GM19395 (cell line): ENCODE measurements at regions not wholly inside any gene's neighbourhood (a gene's known extent, or its start where the extent isn't known, plus 50 kb on each side); places are given as distances from the start of the nearest gene placed in this dataset.

Experiments
- ATAC-seq: cut with Tn5 transposase; IDR thresholded peaks from one replicate; pipeline ENCODE4 v1.9.1; 2021; ENCODE audit warnings: mild to moderate bottlenecking, moderate library complexity; ENCODE audit not compliant: unreplicated experiment

- no peak for ATAC-seq
Observed at GRCh38 chr11:116535994-116536393, 236.8 kb downstream of the BUD13 start.

GRCh38 chr11:116535120-116535519 is 237.7 kb downstream of the BUD13 start:
- ATAC-seq = no peak

DNA sequence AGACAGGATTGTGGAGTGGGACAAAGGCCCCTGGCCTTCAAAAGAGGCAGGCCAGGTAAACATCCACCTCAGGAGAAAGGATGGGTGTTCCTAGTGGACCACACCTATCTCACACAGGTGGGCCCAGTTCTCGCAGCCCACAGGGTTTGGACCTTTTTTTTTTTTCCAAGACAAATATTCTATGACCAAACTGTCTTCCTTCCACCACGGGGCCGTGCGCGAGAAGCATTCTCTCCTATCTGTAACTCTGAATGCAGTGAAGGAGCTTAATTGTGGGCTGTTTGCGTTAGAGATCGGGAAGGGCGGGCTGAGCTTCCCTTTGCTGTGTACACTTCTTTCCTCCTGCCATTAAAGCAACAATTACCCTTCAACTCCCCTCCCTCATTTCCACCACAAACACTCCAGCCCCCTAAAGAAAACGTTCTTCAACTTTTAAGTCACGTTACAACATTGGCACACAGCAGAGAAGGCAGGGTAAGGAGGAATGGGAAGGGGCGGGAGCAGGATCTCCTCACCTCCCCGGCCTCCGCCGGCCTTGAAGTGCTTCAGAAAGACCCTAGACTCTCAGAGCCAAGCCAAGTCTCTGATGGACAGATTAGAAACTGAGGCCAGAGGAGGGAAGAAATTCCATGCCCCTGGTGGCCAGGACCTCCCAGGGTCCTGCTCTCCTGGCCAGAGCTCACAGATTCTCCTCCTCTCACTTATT is 238.4 kb downstream of the BUD13 start:
- ATAC-seq = no peak

DNA sequence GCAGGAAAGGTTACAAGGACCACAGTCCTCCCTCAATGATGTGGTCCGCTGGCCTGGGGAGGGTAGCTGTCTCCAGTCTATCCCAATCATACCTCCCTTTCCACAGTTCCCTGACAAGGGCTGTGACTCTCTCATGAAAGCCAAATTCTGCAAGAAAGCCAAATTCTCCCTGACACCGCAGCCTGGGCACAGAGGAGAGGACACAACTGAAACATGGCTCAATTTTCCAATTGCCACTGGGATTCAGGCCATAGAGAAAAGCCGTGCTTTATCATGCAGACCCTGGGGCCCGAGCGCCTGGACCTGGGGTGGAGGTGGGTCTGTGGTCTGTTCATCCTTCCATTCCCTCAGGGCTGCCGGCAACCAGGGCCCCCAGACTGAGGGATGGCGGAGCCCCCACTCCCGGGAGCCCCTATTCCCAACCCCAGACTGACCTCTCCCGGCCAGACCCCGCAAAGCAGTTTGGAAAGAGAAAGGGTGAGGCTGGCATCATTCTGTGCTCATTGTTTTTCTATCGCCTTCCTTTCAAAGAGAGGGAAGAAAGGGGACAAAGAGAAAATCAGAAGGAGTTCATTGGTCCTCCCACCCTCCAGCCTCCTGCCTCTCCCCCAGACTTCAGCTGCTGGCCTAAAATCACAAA is 239.5 kb downstream of the BUD13 start:
- no peak for ATAC-seq

- no peak for ATAC-seq
Observed at GRCh38 chr11:116532066-116532465, 240.7 kb downstream of the BUD13 start.

- no peak for ATAC-seq
Observed at GRCh38 chr11:116530705-116531104, 242.1 kb downstream of the BUD13 start.

- ATAC-seq = no peak
Observed at GRCh38 chr11:116529271-116529670, 243.5 kb downstream of the BUD13 start.

- ATAC-seq = no peak
Observed at GRCh38 chr11:116527180-116527991, 245.4 kb downstream of the BUD13 start.

DNA sequence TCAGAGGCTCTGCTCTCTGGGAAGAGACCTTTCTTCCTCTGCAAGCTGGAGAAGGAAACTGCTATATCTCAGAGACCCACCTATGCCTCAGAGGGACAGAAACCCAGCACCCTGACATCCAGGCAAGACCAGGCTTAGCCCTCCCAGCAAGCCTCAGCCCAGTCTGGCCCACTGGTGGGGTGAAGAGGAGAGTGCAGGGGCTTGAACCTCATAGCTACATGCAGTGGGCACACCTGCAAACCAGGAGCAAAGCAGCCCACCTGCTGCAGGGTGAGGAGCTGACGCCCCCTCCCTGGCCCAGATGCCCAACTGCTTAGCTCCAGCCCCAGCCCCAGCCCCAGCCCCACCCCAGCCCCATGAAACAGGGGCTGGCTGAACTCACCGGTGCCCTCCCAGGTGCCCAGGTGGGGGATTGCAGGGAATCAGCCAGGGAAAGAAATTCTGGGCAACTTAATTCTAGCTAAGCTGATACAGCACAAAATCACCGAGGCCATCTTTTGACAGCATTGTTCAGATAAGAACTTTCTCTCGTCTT is 246.8 kb downstream of the BUD13 start:
- ATAC-seq = no peak

DNA sequence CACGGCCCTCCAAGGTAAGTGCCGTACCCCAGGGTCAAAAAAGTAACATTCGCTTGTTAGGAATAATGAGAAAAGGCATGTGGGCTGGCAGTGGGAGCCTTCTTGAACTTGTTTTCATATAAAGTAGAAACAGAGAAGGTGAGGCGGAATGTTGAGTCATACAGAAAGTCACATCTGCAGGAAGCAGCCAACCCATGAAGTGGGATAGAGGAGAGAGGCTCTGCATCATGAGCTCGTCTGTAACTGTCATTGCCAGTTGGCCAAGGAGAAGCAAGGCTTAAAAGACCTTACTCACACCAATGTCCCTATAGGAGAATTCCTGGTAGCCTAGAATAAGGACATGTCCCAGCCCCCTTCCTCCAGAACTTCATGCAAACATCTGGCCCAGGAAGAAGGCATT is 253.3 kb downstream of the BUD13 start:
- ATAC-seq = no peak

- ATAC-seq = no peak
Observed at GRCh38 chr11:116518141-116518540, 254.6 kb downstream of the BUD13 start.

DNA sequence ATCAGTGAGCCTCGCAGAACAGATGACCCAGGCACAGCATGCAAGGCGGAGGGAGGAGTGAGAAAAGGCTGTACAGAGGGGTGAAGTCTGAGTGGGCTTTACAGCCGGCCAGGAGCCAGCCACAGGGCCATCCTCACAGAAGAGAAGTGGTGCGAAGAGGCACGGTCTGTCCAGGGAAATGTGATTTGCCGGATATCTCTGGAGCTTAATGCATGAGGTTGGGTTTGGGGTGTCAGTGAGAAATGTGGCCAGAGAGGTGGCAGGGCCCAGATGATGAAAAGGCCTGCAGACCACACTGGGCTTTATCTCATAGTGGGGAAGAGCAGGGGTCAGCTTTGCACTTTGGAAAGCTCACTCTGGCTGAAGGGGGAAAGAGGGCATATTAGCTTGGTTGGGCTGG is 255.2 kb downstream of the BUD13 start:
- ATAC-seq = no peak

GRCh38 chr11:116517077-116517476 is 255.7 kb downstream of the BUD13 start:
- ATAC-seq = no peak

DNA sequence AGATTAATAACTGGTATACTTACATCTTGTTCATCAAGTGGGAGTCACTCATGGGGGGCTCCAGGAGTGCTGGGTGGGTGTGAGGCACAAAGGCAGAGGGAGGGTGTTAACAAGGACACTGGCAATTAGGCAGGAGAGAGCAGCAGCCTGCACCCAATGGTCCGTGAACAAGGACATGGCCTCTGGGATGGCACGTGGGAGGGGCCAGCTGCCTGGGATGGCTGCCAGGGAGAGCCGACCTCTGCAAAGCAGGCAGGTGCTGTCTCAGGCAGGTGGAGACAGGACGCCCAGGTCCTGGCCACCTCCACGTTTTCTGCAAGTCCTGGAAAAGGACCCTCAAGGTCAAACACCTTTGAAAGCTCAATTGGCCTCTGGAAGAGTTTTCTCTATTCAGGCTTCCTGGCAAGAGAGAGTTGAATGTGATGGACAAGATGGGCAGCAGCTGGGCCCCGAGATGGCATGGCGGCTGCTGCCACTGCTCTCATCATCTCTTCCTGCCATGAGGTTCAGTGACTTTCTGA is 257.1 kb downstream of the BUD13 start:
- no peak for ATAC-seq

DNA sequence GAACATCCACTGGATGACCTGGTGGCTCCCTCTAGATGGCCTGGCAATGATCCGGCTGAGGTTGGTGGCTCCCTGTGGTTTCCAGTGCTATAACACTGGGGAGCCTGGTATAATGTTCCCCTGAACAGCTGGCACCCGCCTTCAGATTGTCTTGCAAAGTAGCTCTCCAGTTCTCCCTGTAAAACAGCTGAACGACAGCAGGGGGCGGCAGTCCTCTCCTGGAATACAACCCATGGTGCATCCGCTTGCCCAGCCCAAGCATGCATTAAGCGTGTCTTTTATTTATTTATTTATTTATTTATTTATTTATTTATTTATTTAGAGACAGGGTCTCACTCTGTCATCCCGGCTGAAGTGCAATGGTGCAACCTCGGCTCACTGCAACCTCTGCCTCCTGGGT is 258.9 kb downstream of the BUD13 start:
- ATAC-seq = no peak

- no peak for ATAC-seq
Observed at GRCh38 chr11:116513278-116513823, 259.4 kb downstream of the BUD13 start.

DNA sequence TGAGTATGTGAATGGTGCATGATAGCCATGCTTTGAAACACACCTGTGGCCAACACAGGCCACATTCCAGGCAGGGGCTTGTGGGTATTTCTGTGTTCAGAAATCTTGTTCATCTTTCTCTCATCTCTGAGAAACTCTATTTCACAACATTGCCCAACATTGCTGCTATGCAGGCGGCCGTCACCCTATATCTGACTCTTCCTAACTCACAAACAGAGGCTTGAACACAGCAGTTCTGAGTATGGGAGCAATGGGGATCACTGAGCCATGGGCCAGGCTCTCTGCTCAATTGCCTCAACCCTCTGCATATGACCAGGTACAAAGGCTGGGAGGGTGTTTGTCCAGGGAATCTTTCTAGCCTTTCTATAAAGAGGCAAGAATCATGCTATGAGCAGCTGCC is 259.9 kb downstream of the BUD13 start:
- ATAC-seq = no peak

DNA sequence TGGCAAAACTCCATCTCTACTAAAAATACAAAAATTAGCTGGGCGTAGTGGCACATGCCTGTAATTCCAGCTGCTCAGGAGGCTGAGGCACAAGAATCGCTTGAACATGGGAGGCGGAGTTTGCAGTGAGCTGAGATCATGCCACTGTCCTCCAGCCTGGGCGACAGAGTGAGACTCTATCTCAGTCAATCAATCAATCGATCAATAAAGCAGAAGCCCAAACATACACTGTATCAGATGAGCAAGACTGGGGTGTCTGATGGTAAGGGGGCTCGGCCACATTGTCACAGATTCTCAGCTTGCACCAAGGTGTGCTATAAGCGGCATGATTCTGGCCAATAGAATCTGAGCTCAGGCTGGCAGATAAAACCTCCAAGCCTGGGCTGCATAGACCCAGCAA is 261.1 kb downstream of the BUD13 start:
- no peak for ATAC-seq

DNA sequence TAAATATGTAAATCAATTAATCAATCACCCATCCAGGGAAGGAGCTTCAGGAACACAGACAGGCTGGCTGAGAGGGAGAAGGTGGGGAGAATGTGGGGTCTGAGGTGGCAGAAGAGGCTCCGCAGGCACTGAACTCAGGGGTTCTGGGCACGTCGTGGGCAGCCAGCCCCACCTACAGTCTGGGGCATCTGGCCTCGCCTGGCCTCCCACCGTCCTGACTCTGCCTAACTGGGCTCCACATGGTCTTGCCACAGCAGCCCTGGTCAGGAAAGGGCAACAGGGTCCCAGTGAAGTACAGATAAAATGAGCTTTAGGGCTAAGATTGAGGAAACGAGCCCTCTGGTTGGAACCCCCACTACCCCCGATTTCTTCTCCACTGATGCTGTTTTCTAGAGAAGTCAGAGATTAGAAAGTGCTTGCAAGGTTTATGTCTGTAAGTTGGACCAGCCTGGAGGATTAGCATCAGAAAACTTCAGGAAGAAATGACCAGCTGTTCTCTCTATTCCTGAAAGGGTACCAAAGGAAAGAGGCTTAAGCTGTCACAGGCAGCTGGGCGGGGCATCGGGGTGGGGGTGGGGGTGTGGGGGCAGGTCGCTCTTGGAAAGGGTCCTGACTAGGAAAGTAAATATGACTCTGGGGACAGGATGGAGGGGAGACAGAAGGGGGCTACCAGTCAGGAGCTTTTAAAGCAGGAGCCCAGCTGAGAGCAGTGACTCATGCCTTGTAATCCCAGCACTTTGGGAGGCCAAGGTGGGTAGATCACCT is 261.7 kb downstream of the BUD13 start:
- no peak for ATAC-seq

- ATAC-seq = no peak
Observed at GRCh38 chr11:116510166-116510565, 262.6 kb downstream of the BUD13 start.
